ENCODE measurements at regions not wholly inside any gene's neighbourhood (a gene's known extent, or its start where the extent isn't known, plus 50 kb on each side); places are given as distances from the start of the nearest gene placed in this dataset.

- no peaks in the 10 kb centered on the region for H3K27me3 ChIP-seq (replicated peaks; ENCODE audit: insufficient read depth, low read depth, low read length, poor library complexity)
- POLR2A ChIA-PET (ENCODE audit: low non-redundant PET), result no interaction called here
- no TSS peak for BruUV-seq (replicated peaks)
- no peak overlapping the region for H3K27ac ChIP-seq (ENCODE audit: low read depth, low read length, poor library complexity, severe bottlenecking)
- TF ChIP-seq EZH2 (IDR thresholded peaks at IDR 0.05; ENCODE audit: borderline replicate concordance, low read depth, low read length, poor library complexity, severe bottlenecking) (no peak), CTCF (conservative IDR thresholded peaks at IDR 0.05; ENCODE audit: low read depth, low read length) (no peak)
- H3K4me1 ChIP-seq (ENCODE audit: insufficient read depth, low read length, poor library complexity, severe bottlenecking), result no peaks in the 10 kb centered on the region
- CTCF ChIA-PET, result no interaction called here
- intact Hi-C loops (cut with micrococcal nuclease; ENCODE audit: unreplicated experiment), result no loop called here
- no peaks in the 10 kb centered on the region for H3K9me3 ChIP-seq (ENCODE audit: low read depth, low read length, poor library complexity, severe bottlenecking)
- DNase-seq (ENCODE audit: low spot score), result no peak
- no peaks in the 10 kb centered on the region for H3K36me3 ChIP-seq (ENCODE audit: insufficient read depth, low read length, poor library complexity, severe bottlenecking)
- H3K4me3 ChIP-seq (ENCODE audit: low read depth, low read length, poor library complexity, severe bottlenecking), result no peak overlapping the region
Observed at GRCh38 chr9:90455316-90455715, 187.3 kb downstream of the DIRAS2 start.

- H3K27ac ChIP-seq (ENCODE audit: low read depth, low read length, poor library complexity, severe bottlenecking), result no peak overlapping the region
- no peaks in the 10 kb centered on the region for H3K36me3 ChIP-seq (ENCODE audit: insufficient read depth, low read length, poor library complexity, severe bottlenecking)
- no peaks in the 10 kb centered on the region for H3K4me1 ChIP-seq (ENCODE audit: insufficient read depth, low read length, poor library complexity, severe bottlenecking)
- ChIA-PET CTCF (no interaction called here), POLR2A (ENCODE audit: low non-redundant PET) (no interaction called here)
- H3K27me3 ChIP-seq (replicated peaks; ENCODE audit: insufficient read depth, low read depth, low read length, poor library complexity), result no peaks in the 10 kb centered on the region
- H3K9me3 ChIP-seq (ENCODE audit: low read depth, low read length, poor library complexity, severe bottlenecking), result no peaks in the 10 kb centered on the region
- DNase-seq (ENCODE audit: low spot score), result no peak
- no TSS peak for BruUV-seq (replicated peaks)
- H3K4me3 ChIP-seq (ENCODE audit: low read depth, low read length, poor library complexity, severe bottlenecking), result no peak overlapping the region
- intact Hi-C loops (cut with micrococcal nuclease; ENCODE audit: unreplicated experiment), result no loop called here
- TF ChIP-seq CTCF (conservative IDR thresholded peaks at IDR 0.05; ENCODE audit: low read depth, low read length) (no peak), EZH2 (IDR thresholded peaks at IDR 0.05; ENCODE audit: borderline replicate concordance, low read depth, low read length, poor library complexity, severe bottlenecking) (no peak)
Observed at GRCh38 chr9:90457386-90458190, 185.0 kb downstream of the DIRAS2 start.

GRCh38 chr9:90458485-90458884 is 184.1 kb downstream of the DIRAS2 start:
- CTCF ChIA-PET, result no interaction called here

More at GRCh38 chr9:90458485-90458884, 184.1 kb downstream of the DIRAS2 start:
- no TSS peak for BruUV-seq (replicated peaks)
- Histone ChIP-seq H3K4me3 (ENCODE audit: low read depth, low read length, poor library complexity, severe bottlenecking) (no peak overlapping the region), H3K36me3 (ENCODE audit: insufficient read depth, low read length, poor library complexity, severe bottlenecking) (no peaks in the 10 kb centered on the region), H3K27me3 (replicated peaks; ENCODE audit: insufficient read depth, low read depth, low read length, poor library complexity) (no peaks in the 10 kb centered on the region), H3K9me3 (ENCODE audit: low read depth, low read length, poor library complexity, severe bottlenecking) (no peaks in the 10 kb centered on the region), H3K4me1 (ENCODE audit: insufficient read depth, low read length, poor library complexity, severe bottlenecking) (no peaks in the 10 kb centered on the region), H3K27ac (ENCODE audit: low read depth, low read length, poor library complexity, severe bottlenecking) (no peak overlapping the region)
- POLR2A ChIA-PET (ENCODE audit: low non-redundant PET), result no interaction called here
- TF ChIP-seq CTCF (conservative IDR thresholded peaks at IDR 0.05; ENCODE audit: low read depth, low read length) (no peak), EZH2 (IDR thresholded peaks at IDR 0.05; ENCODE audit: borderline replicate concordance, low read depth, low read length, poor library complexity, severe bottlenecking) (no peak)
- no peak for DNase-seq (ENCODE audit: low spot score)
- intact Hi-C loops (cut with micrococcal nuclease; ENCODE audit: unreplicated experiment), result no loop called here
